SK-N-SH (cell line): ENCODE measurements at regions not wholly inside any gene's neighbourhood (a gene's known extent, or its start where the extent isn't known, plus 50 kb on each side); places are given as distances from the start of the nearest gene placed in this dataset.

Experiments
- CTCF ChIA-PET: fragments of 300-600, 350-600 bp; formaldehyde crosslinking; extraction: SDS; loops from one replicate; lab custom pipeline; 2021; lab: Yijun Ruan, JAX
- POLR2A ChIA-PET: fragments of 350-600 bp; sonication (Branson Sonifier 250); formaldehyde crosslinking; extraction: SDS; loops from one replicate; lab custom pipeline; 2020; ENCODE audit warnings: antibody characterized with exemption, inconsistent platforms; lab: Yijun Ruan, JAX
- DNase-seq: peaks from one replicate; pipeline ENCODE4 v3.0.0; 2012
- H2AFZ ChIP-seq: fragments of 200-600 bp; sonication (generic); 2 replicates; pipeline ENCODE4 v1.8.1; 2016; ENCODE audit warnings: antibody characterized with exemption, mild to moderate bottlenecking, low read depth
- H3F3A ChIP-seq: fragments of 200-600 bp; sonication (generic); replicated peaks from 2 replicates; pipeline ENCODE3; 2016; ENCODE audit warnings: antibody characterized with exemption, mild to moderate bottlenecking; ENCODE audit not compliant: insufficient read depth
- H3K27ac ChIP-seq, 2 experiments: fragments of 200-500 bp in 1 of 2; fragments of 200-600 bp in 1 of 2; sonication (Bioruptor generic) in 1 of 2; sonication (generic), shearing (Covaris generic) in 1 of 2; 2 replicates each; pipeline versions ENCODE4 v1.5.1 to v1.6.1; 2014 to 2016; ENCODE audit warnings: low read depth in 2 of 2, inconsistent platforms in 1 of 2, low read length in 1 of 2, mild to moderate bottlenecking in 1 of 2, mixed read lengths in 1 of 2
- H3K27me3 ChIP-seq: fragments of 200-600 bp; sonication (generic), shearing (Covaris generic); 2 replicates; pipeline ENCODE4 v1.6.1; 2016; ENCODE audit warnings: mixed run types; ENCODE audit not compliant: insufficient read depth
- H3K36me3 ChIP-seq, 2 experiments: fragments of 200-500 bp in 1 of 2; fragments of 200-600 bp in 1 of 2; sonication (Bioruptor generic) in 1 of 2; sonication (generic) in 1 of 2; replicated peaks in 1 of 2; 2 replicates each; pipeline versions ENCODE3 to v1.5.1; 2014 to 2016; ENCODE audit warnings: low read length in 1 of 2, mild to moderate bottlenecking in 1 of 2; ENCODE audit not compliant: insufficient read depth in 2 of 2, control insufficient read depth in 1 of 2
- H3K4me1 ChIP-seq, 2 experiments: fragments of 200-500 bp in 1 of 2; fragments of 200-600 bp in 1 of 2; sonication (Bioruptor generic) in 1 of 2; sonication (generic), shearing (Covaris generic) in 1 of 2; 2 replicates each; pipeline versions ENCODE4 v1.5.1 to v1.6.1; 2014 to 2016; ENCODE audit warnings: low read depth in 1 of 2, low read length in 1 of 2, mixed run types in 1 of 2; ENCODE audit not compliant: insufficient read depth in 2 of 2, control insufficient read depth in 1 of 2
- H3K4me2 ChIP-seq: fragments of 200-600 bp; sonication (generic), shearing (Covaris generic); 2 replicates; pipeline ENCODE4 v1.6.1; 2017; ENCODE audit warnings: mixed run types
- H3K4me3 ChIP-seq, 2 experiments: fragments of 200-500 bp in 1 of 2; fragments of 200-600 bp in 1 of 2; sonication (Bioruptor generic) in 1 of 2; sonication (generic), shearing (Covaris generic) in 1 of 2; 2 replicates each; pipeline versions ENCODE4 v1.5.1 to v1.8.1; 2014 to 2016; ENCODE audit warnings: low read depth in 2 of 2, inconsistent platforms in 1 of 2, low read length in 1 of 2, mild to moderate bottlenecking in 1 of 2, mixed read lengths in 1 of 2, moderate library complexity in 1 of 2
- H3K79me2 ChIP-seq: fragments of 200-600 bp; sonication (generic); 2 replicates; pipeline ENCODE4 v1.8.1; 2017; ENCODE audit warnings: mild to moderate bottlenecking; ENCODE audit not compliant: insufficient read depth
- H3K9ac ChIP-seq: fragments of 200-600 bp; sonication (generic); 2 replicates; pipeline ENCODE4 v1.6.1; 2017; ENCODE audit warnings: mixed run types
- H3K9me2 ChIP-seq: fragments of 200-600 bp; sonication (generic); 2 replicates; pipeline ENCODE4 v1.6.1; 2017; ENCODE audit warnings: mixed run types
- H3K9me3 ChIP-seq: fragments of 200-600 bp; sonication (generic); 2 replicates; pipeline ENCODE4 v1.6.1; 2017; ENCODE audit warnings: mixed run types, mild to moderate bottlenecking, moderate library complexity
- H4K20me1 ChIP-seq: fragments of 200-600 bp; sonication (generic); 2 replicates; pipeline ENCODE4 v1.6.1; 2017; ENCODE audit warnings: mild to moderate bottlenecking, mixed run types; ENCODE audit not compliant: insufficient read depth
- CHD2 ChIP-seq: fragments of 150-350 bp; IDR thresholded peaks from 2 replicates; pipeline ENCODE4 v1.6.1; 2018; ENCODE audit warnings: low read length; ENCODE audit not compliant: partially characterized antibody
- EP300 ChIP-seq, 2 experiments: IDR thresholded peaks; 2 replicates each; pipeline versions ENCODE4 v1.4.0 to v1.6.1; 2012; ENCODE audit warnings: borderline replicate concordance in 1 of 2, low read depth in 1 of 2, low read length in 1 of 2
- FOSL2 ChIP-seq: IDR thresholded peaks from 2 replicates; pipeline ENCODE4 v1.4.0; 2012; ENCODE audit warnings: low read depth, mild to moderate bottlenecking, moderate library complexity, borderline replicate concordance
- GATA2 ChIP-seq: sonication (generic); formaldehyde crosslinking; IDR thresholded peaks from 2 replicates; pipeline ENCODE4 v1.5.0; 2020; ENCODE audit warnings: mild to moderate bottlenecking, missing genetic modification reagents
- IRF3 ChIP-seq: fragments of 150-350 bp; IDR thresholded peaks from 2 replicates; pipeline ENCODE4 v1.6.1; 2016; ENCODE audit warnings: mild to moderate bottlenecking, low read depth, low read length
- JUND ChIP-seq: IDR thresholded peaks from 2 replicates; pipeline ENCODE4 v1.4.0; 2012
- MEF2A ChIP-seq: IDR thresholded peaks from 2 replicates; pipeline ENCODE4 v1.4.0; 2012; ENCODE audit warnings: low read depth, borderline replicate concordance
- MXI1 ChIP-seq: IDR thresholded peaks from 2 replicates; pipeline ENCODE4 v1.6.1; 2012; ENCODE audit warnings: mild to moderate bottlenecking, low read depth, low read length, improper control_type of control experiment
- POLR2AphosphoS5 ChIP-seq: IDR thresholded peaks from 2 replicates; pipeline ENCODE4 v1.6.1; 2012; ENCODE audit warnings: low read depth, low read length
- RXRA ChIP-seq: IDR thresholded peaks from 2 replicates; pipeline ENCODE4 v1.4.0; 2012; ENCODE audit warnings: low read depth, mild to moderate bottlenecking, borderline replicate concordance
- TAF1 ChIP-seq: IDR thresholded peaks from 2 replicates; pipeline ENCODE4 v1.6.1; 2012; ENCODE audit warnings: low read depth, mild to moderate bottlenecking, low read length, moderate library complexity, borderline replicate concordance
- TCF12 ChIP-seq: IDR thresholded peaks from 2 replicates; pipeline ENCODE4 v1.4.0; 2012
- USF1 ChIP-seq: IDR thresholded peaks from 2 replicates; pipeline ENCODE4 v1.4.0; 2012; ENCODE audit warnings: low read depth, borderline replicate concordance
- USF2 ChIP-seq: fragments of 150-350 bp; IDR thresholded peaks from 2 replicates; pipeline ENCODE4 v1.6.1; 2017; ENCODE audit warnings: antibody characterized with exemption, low read length, low read depth, borderline replicate concordance
- ZBTB33 ChIP-seq: IDR thresholded peaks from 2 replicates; pipeline ENCODE4 v1.4.0; 2012; ENCODE audit warnings: low read depth, borderline replicate concordance
- WGBS: methylation state at CpG from one replicate; pipeline ENCODE4 v1.1.6; 2017; ENCODE audit warnings: low lambda C conversion rate; 5-methylcytosine and 5-hydroxymethylcytosine counted together

DNA sequence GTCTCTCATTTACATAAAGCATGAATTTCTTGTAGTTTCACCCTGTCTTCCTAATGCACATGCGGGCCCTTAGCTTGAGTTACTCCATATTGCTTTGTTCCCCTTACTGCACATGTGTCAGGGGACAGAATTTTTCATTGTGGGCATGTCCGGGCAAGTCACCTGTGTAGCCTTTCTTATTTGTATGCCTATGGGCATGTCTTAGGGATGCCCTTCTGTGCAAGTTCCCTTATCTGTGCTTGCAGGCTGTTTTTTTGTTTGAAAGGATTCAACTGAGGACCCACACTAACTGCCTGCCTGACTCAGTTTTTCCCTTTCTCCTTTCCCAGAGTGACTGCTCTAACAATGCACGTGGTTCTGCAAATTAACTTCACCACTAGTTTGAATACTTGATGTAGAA is 161.7 kb downstream of the YTHDC2 start:
- no peak overlapping the region for H3K27ac ChIP-seq
- no peaks in the 10 kb centered on the region for H3K4me1 ChIP-seq
- no peaks in the 10 kb centered on the region for H3K9me3 ChIP-seq
- WGBS = 15% methylated on average over 3 of the region's 3 CpGs
- H3K9ac ChIP-seq = no peak overlapping the region
- H3F3A ChIP-seq = no peaks in the 10 kb centered on the region
- H3K27me3 ChIP-seq = no peaks in the 10 kb centered on the region
- TF ChIP-seq ZBTB33 = no peak
- no peak for TF ChIP-seq FOSL2
- TF ChIP-seq GATA2 = no peak
- no peak for TF ChIP-seq IRF3
- TF ChIP-seq MXI1 = no peak
- no peak for TF ChIP-seq TAF1
- TF ChIP-seq JUND = no peak
- TF ChIP-seq TCF12 = no peak
- TF ChIP-seq CHD2 = no peak
- TF ChIP-seq MEF2A = no peak
- TF ChIP-seq RXRA = no peak
- H3K79me2 ChIP-seq = no peaks in the 10 kb centered on the region
- ChIA-PET CTCF (interaction anchor here (0.7 to 7.5 kb wide), 3 partner anchors 10 to 775 kb away, joined by 3 to 69 read pairs (median 6); no protein-coding TSS in a partner anchor), POLR2A (no interaction called here)
- H2AFZ ChIP-seq = no peak overlapping the region
- H3K4me3 ChIP-seq = no peak overlapping the region
- DNase-seq = no peak
- no peaks in the 10 kb centered on the region for H4K20me1 ChIP-seq
- H3K9me2 ChIP-seq = no peaks in the 10 kb centered on the region
- no peaks in the 10 kb centered on the region for H3K36me3 ChIP-seq
- H3K4me2 ChIP-seq = no peak overlapping the region

DNA sequence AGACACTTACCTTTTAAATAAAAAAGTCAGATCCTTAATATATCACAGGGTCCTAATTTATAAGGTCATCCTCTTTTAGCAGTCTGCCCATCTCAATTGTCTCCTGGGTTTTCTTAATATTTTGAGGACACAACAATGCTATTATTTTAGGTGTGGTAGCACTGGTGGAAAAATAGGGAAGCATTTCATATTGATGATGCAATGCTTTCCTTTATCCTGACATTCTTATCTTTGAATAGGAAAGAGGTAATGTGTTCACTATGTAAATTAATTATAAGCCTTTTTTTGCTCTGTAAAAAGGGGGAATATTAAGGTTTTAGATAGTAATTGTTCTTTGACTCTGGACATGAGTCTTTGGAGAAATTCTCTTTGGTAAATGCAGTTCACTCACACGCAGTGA is 164.7 kb downstream of the YTHDC2 start:
- POLR2A ChIA-PET = no interaction called here
- H3K9me3 ChIP-seq = no peaks in the 10 kb centered on the region
- H3K9me2 ChIP-seq = no peaks in the 10 kb centered on the region
- no peaks in the 10 kb centered on the region for H3K27me3 ChIP-seq
- H3K4me1 ChIP-seq = no peaks in the 10 kb centered on the region
- TF ChIP-seq TCF12 (no peak), USF1 (no peak), EP300 (IDR thresholded peaks at IDR 0.05; ENCODE audit: borderline replicate concordance in 1 of 2, low read depth in 1 of 2, low read length in 1 of 2) (no peak), MEF2A (no peak), RXRA (no peak), POLR2AphosphoS5 (no peak), JUND (no peak), USF2 (no peak)
- no peaks in the 10 kb centered on the region for H4K20me1 ChIP-seq
- no peak overlapping the region for H3K9ac ChIP-seq
- H3K36me3 ChIP-seq = no peaks in the 10 kb centered on the region
- no peaks in the 10 kb centered on the region for H3K79me2 ChIP-seq
- no peak overlapping the region for H3K27ac ChIP-seq
- no peak for DNase-seq
- CTCF ChIA-PET = interaction anchor here (0.6 to 7.5 kb wide), 10 partner anchors 9 to 1638 kb away, joined by 3 to 69 read pairs (median 4); no protein-coding TSS in a partner anchor
- H2AFZ ChIP-seq = no peak overlapping the region
- 0% methylated on average over 1 of the region's 1 CpG for WGBS
- no peaks in the 10 kb centered on the region for H3F3A ChIP-seq
- H3K4me3 ChIP-seq = no peak overlapping the region
- H3K4me2 ChIP-seq = no peak overlapping the region
